ENCODE measurements at regions not wholly inside any gene's neighbourhood (a gene's known extent, or its start where the extent isn't known, plus 50 kb on each side); places are given as distances from the start of the nearest gene placed in this dataset.

DNA sequence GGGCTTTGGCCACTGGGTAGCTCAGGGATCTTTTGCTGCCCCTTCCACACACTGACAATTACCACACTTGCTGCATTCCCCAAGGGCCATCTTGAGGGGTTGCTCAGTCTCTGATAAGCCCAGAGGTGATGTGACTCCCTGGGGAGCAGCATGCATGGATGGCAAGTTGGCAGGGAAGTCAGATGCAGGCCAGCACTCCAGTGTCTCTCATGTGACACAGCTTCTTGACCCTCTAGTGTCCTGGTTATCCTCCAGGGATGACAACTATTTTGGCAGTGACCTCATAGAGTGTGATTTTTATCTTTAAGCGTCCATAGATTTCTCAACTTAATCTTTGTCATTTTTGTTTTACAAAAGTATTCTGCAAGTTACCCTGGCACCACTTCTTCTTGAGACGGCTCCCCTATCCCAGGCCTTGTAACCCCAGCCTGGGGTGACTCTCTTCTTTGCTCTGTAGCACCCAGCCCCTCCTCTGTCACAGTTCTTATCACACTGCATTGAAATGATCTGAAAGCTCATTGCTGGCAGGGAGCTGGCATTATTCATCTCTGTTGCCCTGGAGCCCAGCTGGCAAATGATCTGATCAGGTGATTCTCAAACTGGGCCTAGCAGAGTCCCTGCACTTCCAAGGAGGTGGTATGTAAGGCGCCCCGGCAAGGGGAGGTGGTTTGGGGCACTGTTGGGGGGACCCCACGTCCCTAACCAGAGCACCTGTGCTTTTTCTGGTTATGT lies 72.6 kb downstream of the TENT5C start:
- TF ChIP-seq, protein P1, sequence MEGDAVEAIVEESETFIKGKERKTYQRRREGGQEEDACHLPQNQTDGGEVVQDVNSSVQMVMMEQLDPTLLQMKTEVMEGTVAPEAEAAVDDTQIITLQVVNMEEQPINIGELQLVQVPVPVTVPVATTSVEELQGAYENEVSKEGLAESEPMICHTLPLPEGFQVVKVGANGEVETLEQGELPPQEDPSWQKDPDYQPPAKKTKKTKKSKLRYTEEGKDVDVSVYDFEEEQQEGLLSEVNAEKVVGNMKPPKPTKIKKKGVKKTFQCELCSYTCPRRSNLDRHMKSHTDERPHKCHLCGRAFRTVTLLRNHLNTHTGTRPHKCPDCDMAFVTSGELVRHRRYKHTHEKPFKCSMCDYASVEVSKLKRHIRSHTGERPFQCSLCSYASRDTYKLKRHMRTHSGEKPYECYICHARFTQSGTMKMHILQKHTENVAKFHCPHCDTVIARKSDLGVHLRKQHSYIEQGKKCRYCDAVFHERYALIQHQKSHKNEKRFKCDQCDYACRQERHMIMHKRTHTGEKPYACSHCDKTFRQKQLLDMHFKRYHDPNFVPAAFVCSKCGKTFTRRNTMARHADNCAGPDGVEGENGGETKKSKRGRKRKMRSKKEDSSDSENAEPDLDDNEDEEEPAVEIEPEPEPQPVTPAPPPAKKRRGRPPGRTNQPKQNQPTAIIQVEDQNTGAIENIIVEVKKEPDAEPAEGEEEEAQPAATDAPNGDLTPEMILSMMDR (IDR thresholded peaks at IDR 0.05; ENCODE audit: insufficient read depth, low read length, poor library complexity, severe bottlenecking): no peak
- no peak for DNase-seq (ENCODE audit: extremely low read depth, insufficient read length)
- Histone ChIP-seq H3K4me3 (replicated peaks; ENCODE audit: low read depth, low read length) (no peak overlapping the region), H3K36me3 (ENCODE audit: control insufficient read depth, insufficient read depth, low read length) (no peaks in the 10 kb centered on the region), H3K27me3 (replicated peaks; ENCODE audit: control insufficient read depth, insufficient read depth, low read length) (peaks cover 8% of the 10 kb centered on the region)

GRCh38 chr1:117679299-117679698 lies 73.5 kb downstream of the TENT5C start:
- TF ChIP-seq, protein P1 (IDR thresholded peaks at IDR 0.05; ENCODE audit: insufficient read depth, low read length, poor library complexity, severe bottlenecking): no peak
- no peak overlapping the region for H3K4me3 ChIP-seq (replicated peaks; ENCODE audit: low read depth, low read length)
- H3K27me3 ChIP-seq (replicated peaks; ENCODE audit: control insufficient read depth, insufficient read depth, low read length): peaks cover 8% of the 10 kb centered on the region
- no peaks in the 10 kb centered on the region for H3K36me3 ChIP-seq (ENCODE audit: control insufficient read depth, insufficient read depth, low read length)
- no peak for DNase-seq (ENCODE audit: extremely low read depth, insufficient read length)

DNA sequence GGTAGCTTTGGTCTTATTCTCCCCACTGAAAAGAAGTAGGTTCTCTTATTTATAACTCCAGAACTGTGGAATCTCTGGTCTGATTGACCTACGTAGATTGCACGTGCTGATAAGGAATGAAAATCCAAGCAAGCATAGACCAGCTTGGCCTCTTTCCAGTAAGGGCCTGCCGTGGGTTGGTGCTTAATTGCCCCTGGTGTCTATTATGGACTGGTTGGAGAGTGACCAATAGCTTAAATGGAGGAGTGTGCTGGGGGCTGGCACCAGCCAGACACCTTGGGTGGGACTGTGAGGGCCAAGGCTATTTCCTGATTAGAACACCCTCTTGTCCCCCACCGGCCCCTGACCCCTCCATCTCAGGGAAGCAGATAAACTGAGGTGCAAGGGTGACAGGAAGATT lies 74.0 kb downstream of the TENT5C start:
- TF ChIP-seq, protein P1 (IDR thresholded peaks at IDR 0.05; ENCODE audit: insufficient read depth, low read length, poor library complexity, severe bottlenecking): no peak
- Histone ChIP-seq H3K27me3 (replicated peaks; ENCODE audit: control insufficient read depth, insufficient read depth, low read length) (peaks cover 8% of the 10 kb centered on the region), H3K36me3 (ENCODE audit: control insufficient read depth, insufficient read depth, low read length) (no peaks in the 10 kb centered on the region), H3K4me3 (replicated peaks; ENCODE audit: low read depth, low read length) (no peak overlapping the region)
- no peak for DNase-seq (ENCODE audit: extremely low read depth, insufficient read length)

DNA sequence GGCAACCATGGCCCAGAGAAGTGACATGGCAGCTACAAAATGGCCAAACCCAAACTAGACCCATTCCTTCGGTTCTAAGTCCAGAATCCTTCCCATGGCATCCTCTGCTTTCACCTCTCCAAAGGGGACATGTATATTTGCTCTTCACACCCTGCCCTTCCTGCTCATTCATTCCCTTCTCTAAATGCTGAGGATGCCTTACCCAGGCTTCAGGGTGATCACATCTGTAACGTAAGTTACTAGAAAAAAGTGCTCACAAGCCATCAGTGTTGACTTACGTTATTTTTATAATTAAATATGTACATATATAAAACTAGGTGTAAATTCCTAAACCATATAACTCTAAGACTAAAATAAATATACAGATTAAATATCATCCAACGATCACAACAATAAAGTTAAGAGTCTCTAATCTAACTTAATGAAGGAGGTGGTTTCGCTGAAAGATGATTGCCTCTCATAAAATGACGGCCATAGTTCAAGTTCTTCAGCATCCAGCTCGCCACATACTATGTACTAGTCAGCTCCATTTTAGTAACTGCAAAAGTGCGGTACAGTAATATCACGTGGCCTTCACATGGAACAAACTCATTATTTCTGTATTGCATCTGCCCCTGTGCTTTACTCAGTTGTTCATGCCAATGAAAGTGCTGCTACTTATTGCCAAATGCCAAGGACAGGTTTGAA lies 74.6 kb downstream of the TENT5C start:
- peaks cover 8% of the 10 kb centered on the region for H3K27me3 ChIP-seq (replicated peaks; ENCODE audit: control insufficient read depth, insufficient read depth, low read length)
- DNase-seq (ENCODE audit: extremely low read depth, insufficient read length): no peak
- TF ChIP-seq, protein P1 (IDR thresholded peaks at IDR 0.05; ENCODE audit: insufficient read depth, low read length, poor library complexity, severe bottlenecking): no peak
- no peaks in the 10 kb centered on the region for H3K36me3 ChIP-seq (ENCODE audit: control insufficient read depth, insufficient read depth, low read length)
- no peak overlapping the region for H3K4me3 ChIP-seq (replicated peaks; ENCODE audit: low read depth, low read length)

- no peaks in the 10 kb centered on the region for H3K36me3 ChIP-seq (ENCODE audit: control insufficient read depth, insufficient read depth, low read length)
- H3K27me3 ChIP-seq (replicated peaks; ENCODE audit: control insufficient read depth, insufficient read depth, low read length): peaks cover 7% of the 10 kb centered on the region
- no peak overlapping the region for H3K4me3 ChIP-seq (replicated peaks; ENCODE audit: low read depth, low read length)
- TF ChIP-seq, protein P1 (IDR thresholded peaks at IDR 0.05; ENCODE audit: insufficient read depth, low read length, poor library complexity, severe bottlenecking): peak; percentile 28
- DNase-seq (ENCODE audit: extremely low read depth, insufficient read length): no peak
Observed at GRCh38 chr1:117681093-117681900, 75.4 kb downstream of the TENT5C start.
